MM.1S (cell line): ENCODE measurements at regions not wholly inside any gene's neighbourhood (a gene's known extent, or its start where the extent isn't known, plus 50 kb on each side); places are given as distances from the start of the nearest gene placed in this dataset.
A peak's percentile ranks its signal among the peaks of the same experiment; 100 is the strongest.

Experiments
- DNase-seq: peaks from one replicate; pipeline ENCODE4 v3.0.0-alpha.2; 2015
- H2AFZ ChIP-seq: fragments of 300-600 bp; sonication (generic); 2 replicates; pipeline ENCODE4 v1.6.0; 2016; ENCODE audit warnings: antibody characterized with exemption, low read length
- H3F3A ChIP-seq: fragments of 300-600 bp; sonication (generic); 2 replicates; pipeline ENCODE4 v1.6.1; 2016; ENCODE audit warnings: mild to moderate bottlenecking, antibody characterized with exemption, low read length, moderate library complexity, mixed read lengths; ENCODE audit not compliant: insufficient read depth
- H3K27ac ChIP-seq: fragments of 300-600 bp; sonication (generic); 2 replicates; pipeline ENCODE4 v1.5.1; 2016; ENCODE audit warnings: mild to moderate bottlenecking, low read length
- H3K27me3 ChIP-seq: fragments of 300-600 bp; sonication (generic); replicated peaks from 2 replicates; pipeline ENCODE4 v1.6.0; 2016; ENCODE audit warnings: low read length; ENCODE audit not compliant: insufficient read depth
- H3K36me3 ChIP-seq: fragments of 300-600 bp; sonication (generic); replicated peaks from 2 replicates; pipeline ENCODE4 v1.6.1; 2016; ENCODE audit warnings: mild to moderate bottlenecking, low read length, mixed read lengths; ENCODE audit not compliant: insufficient read depth
- H3K4me1 ChIP-seq: fragments of 300-600 bp; sonication (generic); 2 replicates; pipeline ENCODE4 v1.6.1; 2016; ENCODE audit warnings: low read length, mixed read lengths
- H3K4me2 ChIP-seq: fragments of 300-600 bp; sonication (generic); 2 replicates; pipeline ENCODE4 v1.6.0; 2016; ENCODE audit warnings: low read depth, low read length
- H3K4me3 ChIP-seq: fragments of 300-600 bp; sonication (generic); 2 replicates; pipeline ENCODE4 v1.5.1; 2016; ENCODE audit warnings: low read length, mixed read lengths
- H3K79me2 ChIP-seq: fragments of 300-600 bp; sonication (generic); 2 replicates; pipeline ENCODE4 v1.6.1; 2016; ENCODE audit warnings: mixed run types, low read length, mixed read lengths
- H3K9ac ChIP-seq: fragments of 300-600 bp; sonication (generic); 2 replicates; pipeline ENCODE4 v1.6.1; 2016; ENCODE audit warnings: low read length, mixed read lengths
- H3K9me2 ChIP-seq: fragments of 300-600 bp; sonication (generic); replicated peaks from 2 replicates; pipeline ENCODE4 v1.6.1; 2016; ENCODE audit warnings: mild to moderate bottlenecking, low read length, mixed read lengths; ENCODE audit not compliant: insufficient read depth
- H3K9me3 ChIP-seq: fragments of 300-600 bp; sonication (generic); replicated peaks from 2 replicates; pipeline ENCODE4 v1.6.1; 2016; ENCODE audit warnings: mild to moderate bottlenecking, low read length, mixed read lengths; ENCODE audit not compliant: insufficient read depth
- H4K20me1 ChIP-seq: fragments of 300-600 bp; sonication (generic); 2 replicates; pipeline ENCODE4 v1.6.1; 2016; ENCODE audit warnings: mild to moderate bottlenecking, low read length, moderate library complexity, mixed read lengths; ENCODE audit not compliant: insufficient read depth
- CTCF ChIP-seq: fragments of 300-600 bp; sonication (generic); IDR thresholded peaks from 2 replicates; pipeline ENCODE4 v1.5.1; 2016; ENCODE audit warnings: antibody characterized with exemption, low read length, mixed read lengths
- EZH2 ChIP-seq: fragments of 300-600 bp; sonication (generic); optimal IDR thresholded peaks from 2 replicates; pipeline ENCODE3; 2017; ENCODE audit warnings: low read depth, mild to moderate bottlenecking, antibody characterized with exemption, low read length, mixed read lengths
- EZH2phosphoT487 ChIP-seq: fragments of 300-600 bp; sonication (generic); IDR thresholded peaks from 2 replicates; pipeline ENCODE4 v1.6.1; 2018; ENCODE audit warnings: antibody characterized with exemption, low read length

GRCh38 chr11:21931436-21932101 is 261.3 kb upstream of the ANO5 start:
- Histone ChIP-seq H3K27ac (no peak overlapping the region), H3K9me2 (no peaks in the 10 kb centered on the region), H3K4me2 (no peak overlapping the region), H3F3A (no peaks in the 10 kb centered on the region), H3K27me3 (no peaks in the 10 kb centered on the region), H3K36me3 (no peaks in the 10 kb centered on the region), H3K4me3 (no peak overlapping the region), H3K4me1 (no peaks in the 10 kb centered on the region), H3K79me2 (no peaks in the 10 kb centered on the region), H4K20me1 (no peaks in the 10 kb centered on the region), H3K9ac (no peak overlapping the region), H2AFZ (no peak overlapping the region), H3K9me3 (no peaks in the 10 kb centered on the region)
- no peak for DNase-seq
- TF ChIP-seq CTCF (no peak), EZH2phosphoT487 (no peak), EZH2 (no peak)

DNA sequence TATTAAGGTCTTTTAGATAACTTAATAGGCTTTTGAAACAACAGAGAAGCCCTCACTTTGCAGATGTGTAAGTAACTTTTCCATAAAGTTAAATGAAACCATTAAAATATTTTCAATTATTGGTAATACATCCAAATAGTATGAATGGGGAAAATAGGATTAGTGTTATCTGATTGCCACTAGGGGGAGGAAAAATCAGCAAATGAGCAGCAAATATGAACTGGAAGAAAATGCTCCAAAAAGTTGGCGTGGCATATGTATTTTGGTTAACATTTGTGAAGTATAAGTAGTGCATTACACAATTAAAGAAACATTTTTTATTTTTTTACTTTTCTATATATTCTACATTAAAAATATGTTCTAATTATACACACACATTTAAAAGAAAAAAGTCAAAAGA is 259.8 kb upstream of the ANO5 start:
- no peak overlapping the region for H3K9ac ChIP-seq
- no peak overlapping the region for H3K4me2 ChIP-seq
- no peaks in the 10 kb centered on the region for H3K4me1 ChIP-seq
- no peaks in the 10 kb centered on the region for H3K9me2 ChIP-seq
- H3K27me3 ChIP-seq, result no peaks in the 10 kb centered on the region
- no peak overlapping the region for H3K4me3 ChIP-seq
- H4K20me1 ChIP-seq, result no peaks in the 10 kb centered on the region
- no peak overlapping the region for H2AFZ ChIP-seq
- TF ChIP-seq CTCF (peak; percentile 38), EZH2phosphoT487 (no peak)
- no peaks in the 10 kb centered on the region for H3K79me2 ChIP-seq
- no peaks in the 10 kb centered on the region for H3K9me3 ChIP-seq
- H3K27ac ChIP-seq, result no peak overlapping the region
- no peaks in the 10 kb centered on the region for H3F3A ChIP-seq
- no peaks in the 10 kb centered on the region for H3K36me3 ChIP-seq
- DNase-seq, result peak; percentile 12

- no peak overlapping the region for H3K27ac ChIP-seq
- no peak for DNase-seq
- H3F3A ChIP-seq, result no peaks in the 10 kb centered on the region
- no peak overlapping the region for H3K4me2 ChIP-seq
- H3K79me2 ChIP-seq, result no peaks in the 10 kb centered on the region
- no peak overlapping the region for H3K4me3 ChIP-seq
- H2AFZ ChIP-seq, result no peak overlapping the region
- H3K9me2 ChIP-seq, result no peaks in the 10 kb centered on the region
- no peaks in the 10 kb centered on the region for H4K20me1 ChIP-seq
- no peak overlapping the region for H3K9ac ChIP-seq
- no peaks in the 10 kb centered on the region for H3K36me3 ChIP-seq
- no peaks in the 10 kb centered on the region for H3K4me1 ChIP-seq
- no peaks in the 10 kb centered on the region for H3K9me3 ChIP-seq
- no peak for TF ChIP-seq CTCF
- no peak for TF ChIP-seq EZH2
- TF ChIP-seq EZH2phosphoT487, result no peak
- H3K27me3 ChIP-seq, result no peaks in the 10 kb centered on the region
Measured at GRCh38 chr11:21944577-21944976, 248.3 kb upstream of the ANO5 start.
